ENCODE measurements at regions not wholly inside any gene's neighbourhood (a gene's known extent, or its start where the extent isn't known, plus 50 kb on each side); places are given as distances from the start of the nearest gene placed in this dataset.
"Not testable (repeated sequence)": the region's sequence is repeated elsewhere in the genome, so short reads cannot be mapped to it uniquely, and the experiment has no call there.

- POLR2A ChIA-PET (ENCODE audit: partially characterized antibody); H3K56ac ChIP-seq (replicated peaks; ENCODE audit: insufficient read length, low read depth, low read length); H3K27me3 ChIP-seq (replicated peaks in 1 of 4; ENCODE audit: control insufficient read depth in 3 of 4, extremely low read depth in 1 of 4, insufficient read depth in 3 of 4, low read length in 3 of 4); H3K79me1 ChIP-seq (ENCODE audit: low read depth, low read length); H4K20me1 ChIP-seq (replicated peaks in 1 of 2; ENCODE audit: control insufficient read depth in 1 of 2, insufficient read depth in 2 of 2, low read length in 2 of 2); H4K5ac ChIP-seq (ENCODE audit: insufficient read length, low read depth, low read length); H3K4ac ChIP-seq (replicated peaks; ENCODE audit: insufficient read length, low read depth, low read length); H3K14ac ChIP-seq (ENCODE audit: insufficient read length); H3K4me2 ChIP-seq (ENCODE audit: insufficient read depth in 1 of 2, low read depth in 2 of 2, low read length in 2 of 2); H3K23ac ChIP-seq (ENCODE audit: insufficient read length); H3K79me2 ChIP-seq (ENCODE audit: control insufficient read depth in 1 of 2, insufficient read depth in 2 of 2, low read length in 2 of 2); H2AK5ac ChIP-seq (ENCODE audit: low read depth, low read length); H2BK15ac ChIP-seq (ENCODE audit: low read length); H3K9me3 ChIP-seq (ENCODE audit: insufficient read depth in 2 of 2, low read depth in 1 of 2, low read length in 1 of 2); H3K9ac ChIP-seq (replicated peaks in 1 of 4; ENCODE audit: extremely low read depth in 1 of 4, low read depth in 3 of 4, low read length in 3 of 4); H4K8ac ChIP-seq (ENCODE audit: extremely low read depth, insufficient read depth, low read length); H2BK20ac ChIP-seq (ENCODE audit: low read length); H3K18ac ChIP-seq (ENCODE audit: extremely low read depth, low read length); H3K4me1 ChIP-seq (replicated peaks in 1 of 4; ENCODE audit: control insufficient read depth in 3 of 4, insufficient read depth in 4 of 4, low read length in 3 of 4); DNase-seq (ENCODE audit: low read depth in 1 of 2, low spot score in 2 of 2); FAIRE-seq; H3K36me3 ChIP-seq (ENCODE audit: control insufficient read depth in 2 of 4, insufficient read depth in 4 of 4, low read length in 3 of 4); H3K23me2 ChIP-seq (ENCODE audit: low read depth, low read length); H2BK120ac ChIP-seq (replicated peaks; ENCODE audit: low read depth, low read length); H2BK5ac ChIP-seq (ENCODE audit: low read depth, low read length); H3K27ac ChIP-seq (ENCODE audit: low read depth, low read length); H3K4me3 ChIP-seq (ENCODE audit: extremely low read depth in 1 of 4, insufficient read depth in 2 of 4, low read depth in 3 of 4, low read length in 4 of 4); H2BK12ac ChIP-seq (ENCODE audit: low read depth, low read length); H2AFZ ChIP-seq (ENCODE audit: low read length); H4K91ac ChIP-seq (replicated peaks; ENCODE audit: insufficient read length, low read length): not testable (repeated sequence)
- CTCF ChIA-PET (ENCODE audit: partially characterized antibody), result interaction anchor here (0.6 to 1.2 kb wide), 8 partner anchors 43 to 572 kb away, joined by 3 to 5 read pairs (median 4); no protein-coding TSS in a partner anchor
- 88% methylated on average over 18 of the region's 26 CpGs; no CpG with 5 or more reads in 1 of the 2 experiments for WGBS, 2 experiments (ENCODE audit: extremely low coverage in 1 of 2, insufficient coverage in 1 of 2, insufficient read length in 1 of 2, insufficient replicate concordance in 2 of 2, low coverage in 1 of 2, low lambda C conversion rate in 2 of 2, missing lambda C conversion rate in 1 of 2)
Measured at GRCh38 chr3:195960971-195961775, 52.8 kb upstream of the TNK2 start.

- CTCF ChIA-PET (ENCODE audit: partially characterized antibody); FAIRE-seq; H3K79me2 ChIP-seq (ENCODE audit: control insufficient read depth in 1 of 2, insufficient read depth in 2 of 2, low read length in 2 of 2); H3K9me3 ChIP-seq (ENCODE audit: insufficient read depth in 2 of 2, low read depth in 1 of 2, low read length in 1 of 2); H3K4me1 ChIP-seq (replicated peaks in 1 of 4; ENCODE audit: control insufficient read depth in 3 of 4, insufficient read depth in 4 of 4, low read length in 3 of 4); DNase-seq (ENCODE audit: low read depth in 1 of 2, low spot score in 2 of 2); POLR2A ChIA-PET (ENCODE audit: partially characterized antibody); H3K4me3 ChIP-seq (ENCODE audit: extremely low read depth in 1 of 4, insufficient read depth in 2 of 4, low read depth in 3 of 4, low read length in 4 of 4); H2BK20ac ChIP-seq (ENCODE audit: low read length); H3K36me3 ChIP-seq (ENCODE audit: control insufficient read depth in 2 of 4, insufficient read depth in 4 of 4, low read length in 3 of 4); H3K27ac ChIP-seq (ENCODE audit: low read depth, low read length); H2BK12ac ChIP-seq (ENCODE audit: low read depth, low read length); H4K5ac ChIP-seq (ENCODE audit: insufficient read length, low read depth, low read length); H2BK120ac ChIP-seq (replicated peaks; ENCODE audit: low read depth, low read length); H3K9ac ChIP-seq (replicated peaks in 1 of 4; ENCODE audit: extremely low read depth in 1 of 4, low read depth in 3 of 4, low read length in 3 of 4); H3K23me2 ChIP-seq (ENCODE audit: low read depth, low read length); H2BK5ac ChIP-seq (ENCODE audit: low read depth, low read length); H4K20me1 ChIP-seq (replicated peaks in 1 of 2; ENCODE audit: control insufficient read depth in 1 of 2, insufficient read depth in 2 of 2, low read length in 2 of 2); H4K91ac ChIP-seq (replicated peaks; ENCODE audit: insufficient read length, low read length); H2BK15ac ChIP-seq (ENCODE audit: low read length); H3K56ac ChIP-seq (replicated peaks; ENCODE audit: insufficient read length, low read depth, low read length); H2AK5ac ChIP-seq (ENCODE audit: low read depth, low read length); H4K8ac ChIP-seq (ENCODE audit: extremely low read depth, insufficient read depth, low read length); H3K27me3 ChIP-seq (replicated peaks in 1 of 4; ENCODE audit: control insufficient read depth in 3 of 4, extremely low read depth in 1 of 4, insufficient read depth in 3 of 4, low read length in 3 of 4); H3K4me2 ChIP-seq (ENCODE audit: insufficient read depth in 1 of 2, low read depth in 2 of 2, low read length in 2 of 2); H3K79me1 ChIP-seq (ENCODE audit: low read depth, low read length); H2AFZ ChIP-seq (ENCODE audit: low read length); H3K23ac ChIP-seq (ENCODE audit: insufficient read length); H3K18ac ChIP-seq (ENCODE audit: extremely low read depth, low read length); H3K4ac ChIP-seq (replicated peaks; ENCODE audit: insufficient read length, low read depth, low read length); H3K14ac ChIP-seq (ENCODE audit: insufficient read length): not testable (repeated sequence)
- WGBS, 2 experiments (ENCODE audit: extremely low coverage in 1 of 2, insufficient coverage in 1 of 2, insufficient read length in 1 of 2, insufficient replicate concordance in 2 of 2, low coverage in 1 of 2, low lambda C conversion rate in 2 of 2, missing lambda C conversion rate in 1 of 2), result 91% methylated on average over 2 of the region's 2 CpGs; no CpG with 5 or more reads in 1 of the 2 experiments
Measured at GRCh38 chr3:195960164-195960563, 51.8 kb upstream of the TNK2 start.

All from H1 (cell line).